Neutrophil (primary cell): ENCODE measurements at regions not wholly inside any gene's neighbourhood (a gene's known extent, or its start where the extent isn't known, plus 50 kb on each side); places are given as distances from the start of the nearest gene placed in this dataset.

Experiments
- H3K27ac ChIP-seq: fragments of 200-600 bp; sonication (generic); 2 replicates; pipeline ENCODE4 v1.5.1; 2016; ENCODE audit warnings: mild to moderate bottlenecking, moderate library complexity
- H3K27me3 ChIP-seq: fragments of 200-600 bp; sonication (generic); 2 replicates; pipeline ENCODE4 v1.6.0; 2016; ENCODE audit warnings: mild to moderate bottlenecking
- H3K36me3 ChIP-seq: fragments of 200-600 bp; sonication (generic); 2 replicates; pipeline ENCODE4 v1.5.1; 2017
- H3K4me1 ChIP-seq, 2 experiments: fragments of 200-600 bp in 1 of 2; sonication (generic) in 1 of 2; 1 replicate in 1 of 2; 2 replicates in 1 of 2; pipeline versions ENCODE4 v1.5.1 to v1.6.1; 2013 to 2016; ENCODE audit warnings: low read depth in 1 of 2, low read length in 1 of 2, mild to moderate bottlenecking in 1 of 2, moderate library complexity in 1 of 2; ENCODE audit not compliant: control insufficient read depth in 1 of 2, insufficient read depth in 1 of 2
- H3K4me3 ChIP-seq, 2 experiments: fragments of 200-600 bp in 1 of 2; sonication (generic) in 1 of 2; 1 replicate in 1 of 2; 2 replicates in 1 of 2; pipeline ENCODE4 v1.5.1; 2013 to 2016; ENCODE audit warnings: low read depth in 1 of 2, low read length in 1 of 2, mild to moderate bottlenecking in 1 of 2, moderate library complexity in 1 of 2
- H3K9me3 ChIP-seq: fragments of 200-600 bp; sonication (generic); 2 replicates; pipeline ENCODE4 v1.5.1; 2016
- CTCF ChIP-seq: fragments of 200-600 bp; sonication (generic); IDR thresholded peaks from 2 replicates; pipeline ENCODE4 v1.5.1; 2016; ENCODE audit warnings: antibody characterized with exemption

GRCh38 chr6:193180-193579 is 99.1 kb upstream of the DUSP22 start:
- H3K4me3 ChIP-seq: no peak overlapping the region
- no peaks in the 10 kb centered on the region for H3K9me3 ChIP-seq
- H3K4me1 ChIP-seq: no peaks in the 10 kb centered on the region

GRCh38 chr6:193773-194310 is 98.4 kb upstream of the DUSP22 start:
- Histone ChIP-seq H3K27ac (no peak overlapping the region), H3K4me1 (no peaks in the 10 kb centered on the region), H3K9me3 (no peaks in the 10 kb centered on the region), H3K27me3 (peaks cover 27% of the 10 kb centered on the region), H3K4me3 (no peak overlapping the region), H3K36me3 (no peaks in the 10 kb centered on the region)
- no peak for TF ChIP-seq CTCF

More at GRCh38 chr6:193180-193579, 99.1 kb upstream of the DUSP22 start:
- Histone ChIP-seq H3K27me3 (peaks cover 27% of the 10 kb centered on the region), H3K27ac (no peak overlapping the region), H3K36me3 (no peaks in the 10 kb centered on the region)
- no peak for TF ChIP-seq CTCF

GRCh38 chr6:195861-196360 is 96.4 kb upstream of the DUSP22 start:
- no peaks in the 10 kb centered on the region for H3K36me3 ChIP-seq
- H3K27ac ChIP-seq: no peak overlapping the region
- H3K4me3 ChIP-seq: no peak overlapping the region
- no peaks in the 10 kb centered on the region for H3K4me1 ChIP-seq
- no peaks in the 10 kb centered on the region for H3K9me3 ChIP-seq
- H3K27me3 ChIP-seq: peaks cover 27% of the 10 kb centered on the region
- TF ChIP-seq CTCF: no peak

GRCh38 chr6:196543-196942 is 95.7 kb upstream of the DUSP22 start:
- Histone ChIP-seq H3K4me1 (no peaks in the 10 kb centered on the region), H3K36me3 (no peaks in the 10 kb centered on the region), H3K4me3 (no peak overlapping the region), H3K27ac (no peak overlapping the region), H3K9me3 (no peaks in the 10 kb centered on the region), H3K27me3 (peaks cover 27% of the 10 kb centered on the region)
- no peak for TF ChIP-seq CTCF

- no peaks in the 10 kb centered on the region for H3K36me3 ChIP-seq
- no peak overlapping the region for H3K4me3 ChIP-seq
- H3K4me1 ChIP-seq: peaks cover 0 to 3% of the 10 kb centered on the region in 2 experiments
- H3K27me3 ChIP-seq: peaks cover 18% of the 10 kb centered on the region
- TF ChIP-seq CTCF: no peak
- no peaks in the 10 kb centered on the region for H3K9me3 ChIP-seq
- H3K27ac ChIP-seq: no peak overlapping the region
Observed at GRCh38 chr6:203661-204060, 88.6 kb upstream of the DUSP22 start.

GRCh38 chr6:206264-206663 is 86.0 kb upstream of the DUSP22 start:
- Histone ChIP-seq H3K4me1 (peaks cover 0 to 5% of the 10 kb centered on the region in 2 experiments), H3K4me3 (no peak overlapping the region), H3K9me3 (no peaks in the 10 kb centered on the region), H3K27ac (no peak overlapping the region), H3K36me3 (no peaks in the 10 kb centered on the region), H3K27me3 (peaks cover 36% of the 10 kb centered on the region)
- no peak for TF ChIP-seq CTCF
